ENCODE measurements at regions not wholly inside any gene's neighbourhood (a gene's known extent, or its start where the extent isn't known, plus 50 kb on each side); places are given as distances from the start of the nearest gene placed in this dataset.

- no peaks in the 10 kb centered on the region for H3K36me3 Mint-ChIP-seq (ENCODE audit: low read depth)
Measured at GRCh38 chr3:88810455-88810854, 297.0 kb upstream of the EPHA3 start.

GRCh38 chr3:88811096-88811495 is 296.3 kb upstream of the EPHA3 start:
- H3K36me3 Mint-ChIP-seq (ENCODE audit: low read depth): no peaks in the 10 kb centered on the region
- DNase-seq (ENCODE audit: low spot score): no peak
- peaks cover 33% of the 10 kb centered on the region for H3K4me1 Mint-ChIP-seq (ENCODE audit: low read depth)
- no peaks in the 10 kb centered on the region for H3K9me3 Mint-ChIP-seq (ENCODE audit: low read depth)
- no peak overlapping the region for H3K27ac Mint-ChIP-seq (ENCODE audit: unreplicated experiment)
- no peak overlapping the region for H3K4me3 Mint-ChIP-seq (ENCODE audit: unreplicated experiment)
- no peaks in the 10 kb centered on the region for H3K27me3 Mint-ChIP-seq (ENCODE audit: low read depth)
- no peak for TF ChIP-seq CTCF (IDR thresholded peaks at IDR 0.05)

More at GRCh38 chr3:88810455-88810854, 297.0 kb upstream of the EPHA3 start:
- Mint-ChIP-seq H3K27ac (ENCODE audit: unreplicated experiment) (peak overlapping the region; percentile 78), H3K4me3 (ENCODE audit: unreplicated experiment) (no peak overlapping the region), H3K27me3 (ENCODE audit: low read depth) (no peaks in the 10 kb centered on the region), H3K9me3 (ENCODE audit: low read depth) (no peaks in the 10 kb centered on the region), H3K4me1 (ENCODE audit: low read depth) (peaks cover 33% of the 10 kb centered on the region)
- DNase-seq (ENCODE audit: low spot score): no peak
- no peak for TF ChIP-seq CTCF (IDR thresholded peaks at IDR 0.05)

GRCh38 chr3:88812576-88812975 is 294.8 kb upstream of the EPHA3 start:
- Mint-ChIP-seq H3K27me3 (ENCODE audit: low read depth) (no peaks in the 10 kb centered on the region), H3K9me3 (ENCODE audit: low read depth) (no peaks in the 10 kb centered on the region), H3K4me3 (ENCODE audit: unreplicated experiment) (no peak overlapping the region), H3K27ac (ENCODE audit: unreplicated experiment) (no peak overlapping the region), H3K4me1 (ENCODE audit: low read depth) (peaks cover 28% of the 10 kb centered on the region), H3K36me3 (ENCODE audit: low read depth) (no peaks in the 10 kb centered on the region)
- no peak for TF ChIP-seq CTCF (IDR thresholded peaks at IDR 0.05)
- no peak for DNase-seq (ENCODE audit: low spot score)

- DNase-seq (ENCODE audit: low spot score): no peak
- no peak overlapping the region for H3K27ac Mint-ChIP-seq (ENCODE audit: unreplicated experiment)
- no peak for TF ChIP-seq CTCF (IDR thresholded peaks at IDR 0.05)
- H3K4me1 Mint-ChIP-seq (ENCODE audit: low read depth): no peaks in the 10 kb centered on the region
- H3K36me3 Mint-ChIP-seq (ENCODE audit: low read depth): no peaks in the 10 kb centered on the region
- no peaks in the 10 kb centered on the region for H3K27me3 Mint-ChIP-seq (ENCODE audit: low read depth)
- H3K4me3 Mint-ChIP-seq (ENCODE audit: unreplicated experiment): no peak overlapping the region
- no peaks in the 10 kb centered on the region for H3K9me3 Mint-ChIP-seq (ENCODE audit: low read depth)
Measured at GRCh38 chr3:88816445-88816844, 291.0 kb upstream of the EPHA3 start.

GRCh38 chr3:88824666-88825564 is 282.5 kb upstream of the EPHA3 start:
- Mint-ChIP-seq H3K27me3 (ENCODE audit: low read depth) (no peaks in the 10 kb centered on the region), H3K27ac (ENCODE audit: unreplicated experiment) (no peak overlapping the region), H3K4me3 (ENCODE audit: unreplicated experiment) (no peak overlapping the region), H3K36me3 (ENCODE audit: low read depth) (no peaks in the 10 kb centered on the region), H3K9me3 (ENCODE audit: low read depth) (no peaks in the 10 kb centered on the region), H3K4me1 (ENCODE audit: low read depth) (no peaks in the 10 kb centered on the region)
- DNase-seq (ENCODE audit: low spot score): no peak
- no peak for TF ChIP-seq CTCF (IDR thresholded peaks at IDR 0.05)

All from chondrocyte (in vitro differentiated cells).